Panc1 (cell line): ENCODE measurements at regions not wholly inside any gene's neighbourhood (a gene's known extent, or its start where the extent isn't known, plus 50 kb on each side); places are given as distances from the start of the nearest gene placed in this dataset.

Experiments
- ATAC-seq: fragments of 200-7000 bp; cut with Tn5 transposase; 2 replicates; pipeline ENCODE4 v1.9.1; 2020; ENCODE audit warnings: mild to moderate bottlenecking, moderate library complexity
- BruUV-seq: library from RNA; stranded (reverse); fragments of 400-500 nt; replicated peaks from 2 replicates; lab custom pipeline; 2021; lab: Mats Ljungman, UMichigan
- CTCF ChIA-PET: fragments of 300-600 bp; sonication (Branson Sonifier 250); formaldehyde crosslinking; loops from one replicate; lab custom pipeline; 2022; ENCODE audit warnings: antibody characterized with exemption; lab: Charles Lee
- POLR2A ChIA-PET: fragments of 300-600 bp; sonication (Branson Sonifier 250); formaldehyde crosslinking; loops from one replicate; lab custom pipeline; 2022; ENCODE audit warnings: antibody characterized with exemption; lab: Charles Lee
- DNase-seq: peaks from one replicate; pipeline ENCODE4 v3.0.0-alpha.2; 2010; ENCODE audit warnings: low read depth, low spot score
- H3K27ac ChIP-seq: 2 replicates; pipeline ENCODE4 v1.5.1; 2011; ENCODE audit warnings: mild to moderate bottlenecking, low read length, inconsistent platforms
- H3K27me3 ChIP-seq: fragments of 200-500 bp; sonication (Bioruptor generic); 2 replicates; pipeline ENCODE4 v1.6.0; 2014; ENCODE audit warnings: low read length, inconsistent platforms; ENCODE audit not compliant: control insufficient read depth, insufficient read depth
- H3K36me3 ChIP-seq: fragments of 200-500 bp; sonication (Bioruptor generic); 2 replicates; pipeline ENCODE4 v1.5.1; 2014; ENCODE audit warnings: inconsistent platforms, mild to moderate bottlenecking, low read length, moderate library complexity; ENCODE audit not compliant: control insufficient read depth, insufficient read depth
- H3K4me1 ChIP-seq: 2 replicates; pipeline ENCODE4 v1.5.1; 2011; ENCODE audit warnings: inconsistent platforms, mild to moderate bottlenecking, low read length, moderate library complexity; ENCODE audit not compliant: control insufficient read depth, insufficient read depth
- H3K4me3 ChIP-seq, 2 experiments: 2 replicates each; pipeline ENCODE4 v1.5.1; 2011 to 2012; ENCODE audit warnings: low read depth in 2 of 2, low read length in 2 of 2, mild to moderate bottlenecking in 2 of 2, inconsistent platforms in 1 of 2, moderate library complexity in 1 of 2
- H3K9me3 ChIP-seq: fragments of 200-500 bp; sonication (Bioruptor generic); 2 replicates; pipeline ENCODE4 v1.5.1; 2014; ENCODE audit warnings: low read depth, mild to moderate bottlenecking, inconsistent platforms, low read length, moderate library complexity; ENCODE audit not compliant: control insufficient read depth, insufficient read depth
- POLR2AphosphoS5 ChIP-seq: IDR thresholded peaks from 2 replicates; pipeline ENCODE4 v1.6.1; 2012; ENCODE audit warnings: mild to moderate bottlenecking, low read depth, low read length, moderate library complexity
- SIN3A ChIP-seq: IDR thresholded peaks from 2 replicates; pipeline ENCODE4 v1.6.1; 2012; ENCODE audit warnings: low read depth, mild to moderate bottlenecking, low read length, moderate library complexity, borderline replicate concordance; ENCODE audit not compliant: insufficient read depth
- TCF7L2 ChIP-seq: IDR thresholded peaks from 2 replicates; pipeline ENCODE4 v1.6.1; 2011; ENCODE audit warnings: mild to moderate bottlenecking, low read depth, low read length, inconsistent platforms
- in situ Hi-C: cut with HindIII; loops from 2 replicates; pipeline ENCODE4 v1.10.0; 2016; ENCODE audit warnings: low sequenced_read_pairs, low pct_unique_long_range_greater_than_20kb
- intact Hi-C: fragments of 100-400 bp; cut with micrococcal nuclease; formaldehyde crosslinking; loops from one replicate; pipeline ENCODE4 v1.10.0; 2022; ENCODE audit not compliant: unreplicated experiment
- TF ChIP-seq, protein P1 (sequence below): fragments of 450-650 bp; IDR thresholded peaks from 2 replicates; pipeline ENCODE4 v1.5.1; 2017; ENCODE audit warnings: mild to moderate bottlenecking
- TF ChIP-seq, protein P2 (sequence below), 2 experiments: IDR thresholded peaks; 2 replicates each; pipeline ENCODE4 v1.6.1; 2011 to 2012; ENCODE audit warnings: low read depth in 2 of 2, control low read depth in 1 of 2, low read length in 1 of 2, mild to moderate bottlenecking in 1 of 2, moderate library complexity in 1 of 2; ENCODE audit not compliant: insufficient read depth in 1 of 2

DNA sequence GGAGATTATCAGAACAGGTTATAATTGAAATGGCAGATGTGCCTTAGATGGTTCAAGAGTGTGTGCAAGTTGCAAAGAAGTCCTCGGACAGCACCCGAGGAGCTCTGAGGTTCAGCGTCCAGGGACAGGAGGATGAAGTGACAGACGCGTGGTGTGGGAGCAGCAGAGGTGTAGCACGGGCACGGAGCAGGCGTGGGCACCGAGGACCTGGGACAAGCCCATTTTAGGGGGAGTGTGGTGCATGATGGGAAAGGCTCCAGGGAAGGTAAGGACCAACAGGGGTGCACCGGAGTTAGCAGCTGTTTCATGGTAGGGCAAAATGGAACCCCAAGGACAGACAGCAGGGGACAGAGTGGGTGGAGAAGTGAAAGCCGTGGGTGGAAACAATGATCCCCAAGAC, 56.3 kb upstream of the BACE2 start:
- in situ Hi-C loops, result no loop called here
- DNase-seq (no peak), ATAC-seq (no peak)
- ChIA-PET CTCF (no interaction called here), POLR2A (no interaction called here)
- TF ChIP-seq, protein P1, sequence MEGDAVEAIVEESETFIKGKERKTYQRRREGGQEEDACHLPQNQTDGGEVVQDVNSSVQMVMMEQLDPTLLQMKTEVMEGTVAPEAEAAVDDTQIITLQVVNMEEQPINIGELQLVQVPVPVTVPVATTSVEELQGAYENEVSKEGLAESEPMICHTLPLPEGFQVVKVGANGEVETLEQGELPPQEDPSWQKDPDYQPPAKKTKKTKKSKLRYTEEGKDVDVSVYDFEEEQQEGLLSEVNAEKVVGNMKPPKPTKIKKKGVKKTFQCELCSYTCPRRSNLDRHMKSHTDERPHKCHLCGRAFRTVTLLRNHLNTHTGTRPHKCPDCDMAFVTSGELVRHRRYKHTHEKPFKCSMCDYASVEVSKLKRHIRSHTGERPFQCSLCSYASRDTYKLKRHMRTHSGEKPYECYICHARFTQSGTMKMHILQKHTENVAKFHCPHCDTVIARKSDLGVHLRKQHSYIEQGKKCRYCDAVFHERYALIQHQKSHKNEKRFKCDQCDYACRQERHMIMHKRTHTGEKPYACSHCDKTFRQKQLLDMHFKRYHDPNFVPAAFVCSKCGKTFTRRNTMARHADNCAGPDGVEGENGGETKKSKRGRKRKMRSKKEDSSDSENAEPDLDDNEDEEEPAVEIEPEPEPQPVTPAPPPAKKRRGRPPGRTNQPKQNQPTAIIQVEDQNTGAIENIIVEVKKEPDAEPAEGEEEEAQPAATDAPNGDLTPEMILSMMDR, result no peak
- no peak for TF ChIP-seq SIN3A
- no peak for TF ChIP-seq TCF7L2
- TF ChIP-seq POLR2AphosphoS5, result no peak
- TF ChIP-seq, protein P2, sequence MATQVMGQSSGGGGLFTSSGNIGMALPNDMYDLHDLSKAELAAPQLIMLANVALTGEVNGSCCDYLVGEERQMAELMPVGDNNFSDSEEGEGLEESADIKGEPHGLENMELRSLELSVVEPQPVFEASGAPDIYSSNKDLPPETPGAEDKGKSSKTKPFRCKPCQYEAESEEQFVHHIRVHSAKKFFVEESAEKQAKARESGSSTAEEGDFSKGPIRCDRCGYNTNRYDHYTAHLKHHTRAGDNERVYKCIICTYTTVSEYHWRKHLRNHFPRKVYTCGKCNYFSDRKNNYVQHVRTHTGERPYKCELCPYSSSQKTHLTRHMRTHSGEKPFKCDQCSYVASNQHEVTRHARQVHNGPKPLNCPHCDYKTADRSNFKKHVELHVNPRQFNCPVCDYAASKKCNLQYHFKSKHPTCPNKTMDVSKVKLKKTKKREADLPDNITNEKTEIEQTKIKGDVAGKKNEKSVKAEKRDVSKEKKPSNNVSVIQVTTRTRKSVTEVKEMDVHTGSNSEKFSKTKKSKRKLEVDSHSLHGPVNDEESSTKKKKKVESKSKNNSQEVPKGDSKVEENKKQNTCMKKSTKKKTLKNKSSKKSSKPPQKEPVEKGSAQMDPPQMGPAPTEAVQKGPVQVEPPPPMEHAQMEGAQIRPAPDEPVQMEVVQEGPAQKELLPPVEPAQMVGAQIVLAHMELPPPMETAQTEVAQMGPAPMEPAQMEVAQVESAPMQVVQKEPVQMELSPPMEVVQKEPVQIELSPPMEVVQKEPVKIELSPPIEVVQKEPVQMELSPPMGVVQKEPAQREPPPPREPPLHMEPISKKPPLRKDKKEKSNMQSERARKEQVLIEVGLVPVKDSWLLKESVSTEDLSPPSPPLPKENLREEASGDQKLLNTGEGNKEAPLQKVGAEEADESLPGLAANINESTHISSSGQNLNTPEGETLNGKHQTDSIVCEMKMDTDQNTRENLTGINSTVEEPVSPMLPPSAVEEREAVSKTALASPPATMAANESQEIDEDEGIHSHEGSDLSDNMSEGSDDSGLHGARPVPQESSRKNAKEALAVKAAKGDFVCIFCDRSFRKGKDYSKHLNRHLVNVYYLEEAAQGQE (IDR thresholded peaks at IDR 0.05; ENCODE audit: insufficient read depth in 1 of 2, low read depth in 2 of 2, low read length in 1 of 2), result no peak
- H3K4me1 ChIP-seq, result no peaks in the 10 kb centered on the region
- BruUV-seq, result no TSS peak
- intact Hi-C loops, result no loop called here
- H3K9me3 ChIP-seq, result no peaks in the 10 kb centered on the region
- H3K27ac ChIP-seq, result no peak overlapping the region
- H3K4me3 ChIP-seq, result no peak overlapping the region
- H3K27me3 ChIP-seq, result no peaks in the 10 kb centered on the region; the same call in 1 of the 2 replicates
- H3K36me3 ChIP-seq, result no peaks in the 10 kb centered on the region

DNA sequence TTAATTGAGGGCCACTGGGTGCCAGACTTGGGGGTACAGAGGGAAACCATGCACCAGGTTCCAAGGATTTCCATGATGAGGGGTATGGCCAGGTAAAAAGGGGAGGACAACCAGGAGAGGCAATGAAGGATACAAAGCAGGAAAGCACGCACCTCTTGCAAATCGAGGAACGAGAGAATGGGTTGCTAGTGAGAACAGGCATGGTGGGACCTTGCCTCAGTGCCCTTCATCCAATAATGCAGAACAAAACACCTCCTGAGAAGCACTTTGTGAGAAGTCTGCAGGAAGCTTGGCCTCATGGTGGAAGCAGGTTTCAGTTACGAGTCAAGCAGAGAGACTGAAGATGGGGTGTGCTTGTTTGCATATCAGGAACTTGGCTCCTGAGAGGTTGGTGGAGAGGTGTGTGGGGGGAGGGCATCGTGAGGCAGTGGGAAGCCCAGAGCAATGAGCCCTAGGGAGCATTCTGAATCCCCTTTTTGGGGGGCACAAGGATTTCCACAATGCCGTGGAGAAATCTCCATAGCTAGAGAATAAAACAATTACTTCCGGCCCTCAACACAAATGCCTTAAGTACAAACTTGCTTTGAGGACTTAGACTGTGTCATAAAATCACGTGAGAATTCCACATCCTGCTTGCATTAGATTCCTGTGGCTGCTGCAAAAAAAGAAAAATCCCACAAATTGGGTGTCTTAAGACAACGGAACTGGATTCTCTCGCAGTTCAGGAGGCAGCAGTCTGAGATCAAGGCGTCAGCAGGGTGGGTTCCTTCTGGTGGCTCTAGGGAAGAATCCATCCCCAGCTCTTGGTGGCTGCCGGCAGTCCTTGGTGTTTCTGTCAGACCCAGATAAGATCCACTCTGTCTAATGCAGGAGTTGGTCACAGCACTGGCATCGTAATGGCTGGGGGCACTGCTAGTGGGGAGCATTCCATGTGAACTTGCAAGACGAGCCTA, 54.9 kb upstream of the BACE2 start:
- Histone ChIP-seq H3K36me3 (no peaks in the 10 kb centered on the region), H3K4me3 (no peak overlapping the region), H3K27ac (no peak overlapping the region), H3K9me3 (no peaks in the 10 kb centered on the region), H3K27me3 (no peaks in the 10 kb centered on the region; the same call in 1 of the 2 replicates), H3K4me1 (no peaks in the 10 kb centered on the region)
- DNase-seq (no peak), ATAC-seq (no peak)
- intact Hi-C loops (no loop called here), in situ Hi-C loops (no loop called here)
- ChIA-PET CTCF (no interaction called here), POLR2A (no interaction called here)
- BruUV-seq, result no TSS peak
- no peak for TF ChIP-seq POLR2AphosphoS5
- TF ChIP-seq SIN3A, result no peak
- no peak for TF ChIP-seq TCF7L2
- TF ChIP-seq, protein P2 (IDR thresholded peaks at IDR 0.05; ENCODE audit: insufficient read depth in 1 of 2, low read depth in 2 of 2, low read length in 1 of 2), result no peak
- TF ChIP-seq, protein P1, result no peak
